ENCODE measurements at regions not wholly inside any gene's neighbourhood (a gene's known extent, or its start where the extent isn't known, plus 50 kb on each side); places are given as distances from the start of the nearest gene placed in this dataset.

DNA sequence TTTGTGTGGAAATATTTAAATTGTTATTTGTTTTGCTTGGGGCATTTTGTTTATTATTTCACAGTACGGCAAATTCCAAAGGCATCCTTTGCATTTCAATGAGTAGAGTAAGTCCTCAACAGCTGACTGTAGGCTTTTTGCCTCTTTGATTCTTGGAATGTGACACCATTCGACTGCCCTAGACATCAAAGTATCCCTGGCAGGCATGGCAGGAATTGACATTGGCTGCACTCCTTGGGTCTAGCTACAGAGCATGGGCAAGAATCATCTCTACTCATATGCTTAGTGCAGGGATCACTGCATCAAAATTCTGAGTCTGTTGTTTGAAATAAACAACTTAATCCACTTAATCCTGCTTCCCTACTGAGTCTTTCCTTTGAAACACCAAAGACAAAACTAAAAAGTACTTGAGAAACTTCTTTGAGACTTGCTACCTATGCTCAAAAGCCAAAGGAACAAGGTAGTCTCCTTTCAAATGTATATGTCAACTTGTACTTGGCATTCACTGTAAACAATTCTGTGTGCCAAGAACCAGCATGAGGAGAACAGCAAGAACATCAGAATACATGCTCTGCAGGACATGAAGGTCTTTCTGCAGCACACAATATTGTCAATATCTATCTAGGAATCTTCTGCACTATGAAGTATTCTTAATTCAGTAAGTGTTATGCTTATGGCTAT is 1569.0 kb upstream of the FLRT2 start:
- TF ChIP-seq POLR2A (IDR thresholded peaks at IDR 0.05; ENCODE audit: low read depth, low read length) (no peak), POLR2AphosphoS5 (IDR thresholded peaks at IDR 0.05; ENCODE audit: low read depth, low read length) (no peak)
